ENCODE measurements at regions not wholly inside any gene's neighbourhood (a gene's known extent, or its start where the extent isn't known, plus 50 kb on each side); places are given as distances from the start of the nearest gene placed in this dataset.
"Not testable (repeated sequence)": the region's sequence is repeated elsewhere in the genome, so short reads cannot be mapped to it uniquely, and the experiment has no call there.

DNA sequence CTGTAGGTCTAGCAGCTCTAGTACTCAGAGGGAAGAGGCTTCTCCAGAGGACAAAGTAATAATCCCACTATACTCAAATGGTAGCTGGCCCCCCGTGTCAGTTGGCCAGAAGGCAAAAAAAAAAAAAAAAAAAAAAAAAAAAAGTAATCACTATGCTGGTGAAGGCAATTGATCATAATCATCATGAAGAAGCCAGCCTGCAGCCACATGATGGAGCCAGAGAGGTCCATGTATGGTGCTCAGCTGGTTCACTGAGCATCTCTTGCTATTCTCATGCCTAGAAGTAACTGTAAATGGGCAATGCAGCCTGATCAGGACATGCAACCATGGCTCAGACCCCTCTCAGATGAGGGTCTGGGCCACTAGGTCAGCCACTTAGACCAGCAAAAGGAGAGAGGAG lies 378.8 kb downstream of the MED13L start:
- DNase-seq = no peak

GRCh38 chr12:115897729-115898128 lies 379.8 kb downstream of the MED13L start:
- DNase-seq = no peak

DNA sequence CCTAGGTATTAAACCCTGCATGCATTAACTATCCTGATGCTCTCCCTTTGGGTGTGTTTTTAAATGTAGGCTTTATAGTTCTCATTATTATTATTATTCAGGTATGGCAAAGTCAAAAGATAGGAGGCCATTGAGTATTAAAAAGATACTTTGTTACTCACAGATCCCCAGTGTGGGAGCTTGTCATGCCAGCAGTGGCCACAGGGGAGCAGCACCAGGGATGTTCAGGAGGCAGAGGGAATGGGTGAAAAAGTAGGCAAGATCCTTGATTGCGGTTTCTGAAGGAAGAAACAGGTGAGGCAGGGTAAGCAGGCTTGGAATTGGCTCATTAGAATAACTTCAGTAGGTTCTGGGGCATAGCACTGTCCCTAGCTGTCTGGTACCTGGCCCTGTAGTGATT lies 382.2 kb downstream of the MED13L start:
- DNase-seq = peak; percentile 1

DNA sequence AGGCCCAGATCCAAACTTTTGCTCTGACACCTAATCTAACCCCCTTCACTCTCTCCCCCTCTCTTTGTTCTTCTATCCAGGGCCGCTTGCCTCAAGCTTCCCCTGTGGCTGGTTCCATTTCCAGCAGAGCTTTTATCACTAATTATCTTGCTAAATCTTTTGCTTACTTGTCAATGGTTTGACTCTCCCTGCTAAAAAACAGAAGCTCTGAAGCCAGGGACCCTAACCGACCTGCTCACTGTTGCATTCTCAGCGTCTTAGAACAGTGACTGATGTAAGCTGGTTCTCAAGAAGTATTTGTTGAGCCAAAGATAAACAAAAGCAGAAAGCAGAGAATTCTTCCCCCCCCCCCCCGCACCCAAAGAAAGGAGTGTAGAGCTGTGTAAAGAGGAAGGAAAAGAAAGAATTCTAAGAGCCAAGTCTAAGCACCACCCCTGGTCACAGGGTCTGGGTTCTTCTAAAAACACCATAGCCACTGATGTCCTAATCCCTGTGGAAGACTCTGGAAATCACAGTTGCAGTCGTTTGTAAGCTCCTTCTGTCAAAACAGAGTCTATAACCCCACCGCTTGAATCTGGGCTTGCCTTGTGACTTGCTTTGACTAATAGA lies 385.8 kb downstream of the MED13L start:
- no peak for DNase-seq

- no peak for DNase-seq
These were observed 390.8 kb downstream of the MED13L start for GRCh38 chr12:115886666-115887065.

DNA sequence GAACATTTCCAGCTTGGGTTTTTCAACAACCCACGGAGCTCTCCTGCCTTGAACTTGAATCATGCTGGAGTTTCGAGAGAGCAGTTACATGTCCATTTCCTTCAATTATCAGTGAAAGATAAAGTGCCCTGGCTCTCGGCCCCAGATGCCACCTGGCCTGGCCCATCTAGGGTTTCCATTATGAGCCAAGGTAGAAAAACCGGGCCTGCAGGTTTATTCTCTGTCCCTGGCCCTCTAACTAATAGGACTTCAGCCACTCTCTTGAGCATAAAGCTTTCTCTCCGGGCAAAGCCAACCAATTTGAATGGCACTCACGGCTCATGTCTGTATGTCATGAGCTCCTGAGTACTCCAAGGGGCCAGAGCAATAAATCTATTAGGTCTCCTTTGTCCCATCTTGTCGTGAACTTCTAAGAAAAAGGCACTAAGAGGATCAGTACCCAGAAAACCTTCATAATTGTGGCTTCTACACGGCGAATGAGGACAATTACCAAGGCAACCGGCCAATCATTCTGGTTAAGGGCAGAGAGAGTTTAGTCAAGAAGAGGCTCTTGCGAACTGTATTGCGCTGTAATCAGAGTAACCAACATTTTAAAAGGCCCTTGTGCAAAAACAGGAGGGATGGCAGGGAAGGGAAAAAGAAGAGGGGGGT lies 392.3 kb downstream of the MED13L start:
- no peak for DNase-seq

GRCh38 chr12:115882936-115883335 lies 394.6 kb downstream of the MED13L start:
- DNase-seq = no peak

DNA sequence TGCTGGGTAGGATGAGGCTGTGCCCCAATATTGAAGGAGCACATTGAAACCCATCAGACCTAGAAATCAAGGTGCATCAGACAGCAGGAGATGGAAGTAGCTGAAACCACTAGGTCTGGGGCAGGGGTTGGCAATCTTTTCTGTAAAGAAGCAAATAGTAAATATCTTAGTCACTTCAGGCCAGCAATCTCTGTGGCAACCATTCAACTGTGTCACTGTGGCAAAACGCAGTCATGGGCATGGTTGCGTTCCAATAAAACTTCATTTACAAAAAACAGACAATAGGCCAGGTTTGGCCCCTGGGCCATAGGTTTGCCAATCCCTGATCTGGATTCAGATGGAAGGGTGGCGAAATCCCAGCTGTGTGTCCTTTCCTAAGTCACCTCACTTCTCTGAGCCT lies 397.3 kb downstream of the MED13L start:
- DNase-seq = no peak

DNA sequence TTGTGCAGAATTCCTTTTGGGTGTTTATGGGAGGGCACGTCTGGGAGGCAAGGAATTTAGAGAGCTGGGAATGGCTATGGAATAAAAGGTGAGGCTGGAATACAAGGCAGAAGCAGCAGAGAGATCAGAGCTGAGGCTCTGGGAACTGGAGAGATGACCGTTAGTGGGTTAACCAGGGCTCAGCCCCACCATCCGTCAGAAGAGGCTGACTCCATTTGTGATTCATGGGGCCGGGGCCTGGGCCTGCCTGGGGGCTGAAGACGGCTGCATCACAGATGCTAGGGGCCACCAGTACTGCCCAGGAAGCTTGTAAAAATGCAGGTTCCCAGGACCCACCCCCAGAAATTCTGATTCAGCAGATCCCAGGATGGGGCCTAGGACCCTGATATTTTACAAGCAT lies 398.1 kb downstream of the MED13L start:
- no peak for DNase-seq

- DNase-seq = no peak
These were observed 403.9 kb downstream of the MED13L start for GRCh38 chr12:115873451-115874082.

- no peak for DNase-seq
These were observed 404.6 kb downstream of the MED13L start for GRCh38 chr12:115872919-115873357.

GRCh38 chr12:115872212-115872611 lies 405.3 kb downstream of the MED13L start:
- no peak for DNase-seq

DNA sequence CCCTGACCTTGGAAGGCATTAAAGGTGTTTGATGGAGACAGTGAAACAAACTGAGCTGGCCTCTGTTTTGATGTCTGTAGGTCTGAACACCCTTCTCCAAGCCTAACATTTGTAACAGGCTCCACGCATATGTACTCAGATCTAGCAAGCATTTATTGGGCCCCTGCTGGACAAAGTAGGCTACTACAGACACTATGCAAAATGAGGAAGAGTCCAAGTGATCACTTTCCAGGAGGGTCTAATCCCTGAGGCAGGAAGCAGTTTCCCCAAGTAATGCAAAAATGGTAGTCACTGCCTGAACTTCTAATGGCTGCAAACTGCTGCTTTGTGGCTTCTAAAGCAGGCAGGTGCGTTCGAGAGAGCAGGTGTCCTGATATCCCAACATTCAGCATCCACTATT lies 405.8 kb downstream of the MED13L start:
- no peak for DNase-seq

- no peak for DNase-seq
These were observed 407.0 kb downstream of the MED13L start for GRCh38 chr12:115870510-115870909.

DNA sequence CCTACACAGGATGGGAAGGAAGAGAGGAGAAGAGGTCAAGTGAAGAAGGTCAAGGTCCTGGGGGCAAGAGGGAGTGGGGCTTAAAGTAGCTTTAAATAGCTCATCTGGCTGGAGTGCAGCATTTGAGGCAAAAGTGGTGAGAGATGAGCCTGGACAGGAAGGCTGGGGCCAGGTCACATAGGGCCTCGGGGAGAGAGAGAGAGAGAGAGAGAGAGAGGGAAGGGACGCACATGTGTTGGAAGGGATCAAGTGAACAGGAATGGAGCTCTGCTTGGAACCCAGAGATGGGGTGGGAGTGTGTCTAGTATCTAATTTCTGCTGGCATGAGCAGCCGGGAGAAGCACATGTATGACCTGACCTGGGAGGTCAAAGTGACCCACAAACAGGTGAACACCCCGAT lies 407.5 kb downstream of the MED13L start:
- DNase-seq = no peak

GRCh38 chr12:115869604-115870003 lies 407.9 kb downstream of the MED13L start:
- DNase-seq = no peak

DNA sequence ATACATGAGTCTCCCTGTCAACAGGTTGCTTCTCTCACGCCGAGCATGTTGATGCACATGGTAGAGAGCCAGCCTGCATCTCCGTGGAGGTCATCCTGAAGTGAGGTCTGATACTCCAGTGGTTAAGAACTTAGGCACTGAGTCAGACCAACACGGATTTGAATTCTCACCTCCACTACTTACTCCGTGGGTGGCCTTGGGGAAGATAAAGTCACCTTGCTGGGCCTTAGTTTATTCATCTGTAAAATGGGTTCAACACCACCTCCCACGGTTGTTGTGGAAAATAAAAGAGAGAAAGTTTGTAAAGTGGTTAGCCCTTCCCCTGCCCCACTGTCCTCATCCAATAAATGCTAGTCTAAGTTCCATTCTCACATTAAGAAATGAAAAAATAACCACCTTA lies 408.9 kb downstream of the MED13L start:
- no peak for DNase-seq

GRCh38 chr12:115867854-115868253 lies 409.6 kb downstream of the MED13L start:
- DNase-seq = no peak

DNA sequence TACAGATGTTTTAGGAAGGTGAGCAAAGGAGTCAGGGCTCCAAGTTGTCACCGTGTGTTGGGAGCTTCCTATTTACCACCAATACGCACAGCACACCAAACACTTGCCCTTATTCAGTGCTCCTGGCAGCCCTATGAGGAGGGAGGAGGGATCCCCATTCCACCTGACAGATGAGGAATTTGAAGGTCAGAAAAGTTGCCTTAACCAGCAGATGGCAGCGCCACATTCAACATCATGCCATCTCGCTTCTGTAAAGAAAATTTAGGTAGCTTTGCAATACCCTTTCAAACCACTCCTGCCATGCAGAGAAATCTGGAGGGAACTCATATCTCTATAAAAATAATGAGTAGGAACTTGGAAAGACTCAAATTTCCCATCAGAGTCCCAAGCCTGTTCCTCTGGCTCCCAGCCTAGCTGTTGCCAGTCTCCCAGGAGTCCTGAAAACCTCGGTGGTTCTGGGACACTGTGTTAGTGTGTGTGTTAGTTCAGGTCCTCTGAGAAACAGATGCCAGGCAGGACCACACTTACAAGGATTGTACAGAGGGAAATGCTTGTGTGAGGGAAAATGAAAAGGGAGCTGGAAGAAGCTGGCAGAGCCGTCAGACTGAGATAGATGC lies 410.5 kb downstream of the MED13L start:
- DNase-seq = no peak

GRCh38 chr12:115866281-115866680 lies 411.2 kb downstream of the MED13L start:
- not testable (repeated sequence) for DNase-seq

DNA sequence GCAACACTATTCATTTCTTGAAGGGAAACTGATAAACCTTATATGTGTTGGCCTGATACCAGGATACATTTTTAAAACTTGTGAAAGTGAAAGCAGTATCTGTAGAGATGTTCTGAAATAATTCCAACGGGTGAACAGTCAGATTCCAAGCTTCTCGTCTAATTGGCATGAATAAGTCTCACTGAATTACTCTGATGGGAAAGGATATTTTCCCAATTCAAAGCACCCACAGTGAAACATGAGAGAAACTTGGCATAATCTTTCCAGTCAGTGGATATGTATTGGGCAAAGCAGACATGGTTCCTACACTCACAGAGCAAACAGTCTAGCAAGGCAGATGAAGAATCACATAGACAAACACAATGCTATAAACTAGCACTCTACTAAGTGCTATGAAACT lies 413.1 kb downstream of the MED13L start:
- DNase-seq = no peak

GRCh38 chr12:115860619-115861018 lies 416.9 kb downstream of the MED13L start:
- no peak for DNase-seq

- DNase-seq = no peak
These were observed 418.3 kb downstream of the MED13L start for GRCh38 chr12:115859231-115859630.

GRCh38 chr12:115857923-115858322 lies 419.6 kb downstream of the MED13L start:
- no peak for DNase-seq
